DMS153 treated with DMSO at 0.1 percent for 48 hours (cell line): ENCODE measurements at regions not wholly inside any gene's neighbourhood (a gene's known extent, or its start where the extent isn't known, plus 50 kb on each side); places are given as distances from the start of the nearest gene placed in this dataset.
A peak's percentile ranks its signal among the peaks of the same experiment; 100 is the strongest.
"Not testable (repeated sequence)": the region's sequence is repeated elsewhere in the genome, so short reads cannot be mapped to it uniquely, and the experiment has no call there.

Source experiments
- DNase-seq: peaks from one replicate; lab custom pipeline; 2025; ENCODE audit not compliant: unreplicated experiment; lab: John Stamatoyannopoulos, UW

- no peak for DNase-seq
Observed at GRCh38 chr13:57899096-57899495, 267.6 kb downstream of the PCDH17 start.

- DNase-seq = not testable (repeated sequence)
Observed at GRCh38 chr13:57909833-57910232, 278.3 kb downstream of the PCDH17 start.

GRCh38 chr13:57918086-57918485 is 286.5 kb downstream of the PCDH17 start:
- DNase-seq = no peak

- DNase-seq = no peak
Observed at GRCh38 chr13:57918913-57919312, 287.4 kb downstream of the PCDH17 start.

GRCh38 chr13:57925250-57925649 is 293.7 kb downstream of the PCDH17 start:
- DNase-seq = no peak

- DNase-seq = no peak
Observed at GRCh38 chr13:57925751-57926150, 294.2 kb downstream of the PCDH17 start.

- DNase-seq = no peak
Observed at GRCh38 chr13:57932061-57932460, 300.5 kb downstream of the PCDH17 start.

- DNase-seq = no peak
Observed at GRCh38 chr13:57933606-57934005, 302.1 kb downstream of the PCDH17 start.

GRCh38 chr13:57935965-57936364 is 304.4 kb downstream of the PCDH17 start:
- DNase-seq = no peak

- DNase-seq = no peak
Observed at GRCh38 chr13:57946361-57946760, 314.8 kb downstream of the PCDH17 start.

GRCh38 chr13:57948884-57949283 is 317.3 kb downstream of the PCDH17 start:
- no peak for DNase-seq

GRCh38 chr13:57969951-57970350 is 338.4 kb downstream of the PCDH17 start:
- DNase-seq = no peak

GRCh38 chr13:57970404-57970803 is 338.9 kb downstream of the PCDH17 start:
- DNase-seq = no peak

GRCh38 chr13:57982782-57983181 is 351.2 kb downstream of the PCDH17 start:
- DNase-seq = no peak

- no peak for DNase-seq
Observed at GRCh38 chr13:57988276-57988675, 356.7 kb downstream of the PCDH17 start.

- DNase-seq = no peak
Observed at GRCh38 chr13:57991041-57991440, 359.5 kb downstream of the PCDH17 start.

- no peak for DNase-seq
Observed at GRCh38 chr13:57992416-57992815, 360.9 kb downstream of the PCDH17 start.

- DNase-seq = no peak
Observed at GRCh38 chr13:57996717-57997116, 365.2 kb downstream of the PCDH17 start.

GRCh38 chr13:58004751-58005150 is 373.2 kb downstream of the PCDH17 start:
- DNase-seq = no peak

GRCh38 chr13:58018020-58018419 is 386.5 kb downstream of the PCDH17 start:
- DNase-seq = no peak

- peak; percentile 10 for DNase-seq
Observed at GRCh38 chr13:58018865-58019264, 387.3 kb downstream of the PCDH17 start.

GRCh38 chr13:58024103-58024502 is 392.6 kb downstream of the PCDH17 start:
- no peak for DNase-seq

GRCh38 chr13:58025821-58026220 is 394.3 kb downstream of the PCDH17 start:
- DNase-seq = no peak
